IMR-90 (cell line): ENCODE measurements at regions not wholly inside any gene's neighbourhood (a gene's known extent, or its start where the extent isn't known, plus 50 kb on each side); places are given as distances from the start of the nearest gene placed in this dataset.

Experiments used
- ATAC-seq: fragments of 200-7000 bp; cut with Tn5 transposase; 2 replicates; pipeline ENCODE4 v1.9.1; 2020; ENCODE audit warnings: low read depth, mild to moderate bottlenecking, moderate library complexity
- BruUV-seq: library from RNA; stranded (reverse); fragments of 400-500 nt; replicated peaks from 2 replicates; lab custom pipeline; 2021; lab: Mats Ljungman, UMichigan
- CTCF ChIA-PET: fragments of 300-600 bp; formaldehyde crosslinking; extraction: SDS; loops from one replicate; lab custom pipeline; 2021; ENCODE audit warnings: antibody characterized with exemption; lab: Yijun Ruan, JAX
- POLR2A ChIA-PET: fragments of 300-600 bp; sonication (Branson Sonifier 250); formaldehyde crosslinking; loops from one replicate; lab custom pipeline; 2022; ENCODE audit warnings: antibody characterized with exemption; ENCODE audit not compliant: unreplicated experiment; lab: Charles Lee
- DNase-seq: peaks from one replicate; pipeline ENCODE4 v3.0.0; 2013
- H2AFZ ChIP-seq: replicated peaks from 2 replicates; pipeline ENCODE3; 2013; ENCODE audit warnings: low read length, mild to moderate bottlenecking; ENCODE audit not compliant: poor library complexity
- H2AK5ac ChIP-seq: 2 replicates; pipeline ENCODE4 v1.6.1; 2013; ENCODE audit warnings: low read depth, low read length, inconsistent platforms
- H2AK9ac ChIP-seq: replicated peaks from 2 replicates; pipeline ENCODE3; 2013; ENCODE audit warnings: mild to moderate bottlenecking, low read depth, low read length, moderate library complexity; ENCODE audit not compliant: poor library complexity
- H2BK120ac ChIP-seq: 2 replicates; pipeline ENCODE4 v1.6.1; 2013; ENCODE audit warnings: low read depth, low read length, inconsistent platforms
- H2BK15ac ChIP-seq: 3 replicates; pipeline ENCODE4 v1.6.1; 2013; ENCODE audit warnings: low read depth, low read length, inconsistent platforms
- H2BK20ac ChIP-seq: 2 replicates; pipeline ENCODE4 v1.6.1; 2013; ENCODE audit warnings: low read depth, mild to moderate bottlenecking, inconsistent platforms, low read length, moderate library complexity
- H2BK5ac ChIP-seq: 2 replicates; pipeline ENCODE4 v1.6.1; 2013; ENCODE audit warnings: mild to moderate bottlenecking, low read depth, low read length, inconsistent platforms; ENCODE audit not compliant: poor library complexity, severe bottlenecking
- H3K14ac ChIP-seq: replicated peaks from 2 replicates; pipeline ENCODE4 v1.6.1; 2013; ENCODE audit warnings: low read depth, low read length, inconsistent platforms
- H3K18ac ChIP-seq: 2 replicates; pipeline ENCODE4 v1.6.1; 2013; ENCODE audit warnings: low read depth, low read length, control low read depth
- H3K23ac ChIP-seq: 2 replicates; pipeline ENCODE4 v1.6.1; 2013; ENCODE audit warnings: low read depth, low read length, inconsistent platforms
- H3K27ac ChIP-seq: 2 replicates; pipeline ENCODE4 v1.5.1; 2013; ENCODE audit warnings: mild to moderate bottlenecking, control low read depth, low read length; ENCODE audit not compliant: insufficient read depth
- H3K27me3 ChIP-seq: 2 replicates; pipeline ENCODE4 v1.6.1; 2013; ENCODE audit warnings: low read length; ENCODE audit not compliant: control insufficient read depth, insufficient read depth
- H3K36me3 ChIP-seq: 2 replicates; pipeline ENCODE4 v1.6.1; 2013; ENCODE audit warnings: low read length, mixed read lengths; ENCODE audit not compliant: control insufficient read depth, insufficient read depth
- H3K4ac ChIP-seq: 2 replicates; pipeline ENCODE4 v1.6.1; 2013; ENCODE audit warnings: low read depth, low read length, inconsistent platforms
- H3K4me1 ChIP-seq: 2 replicates; pipeline ENCODE4 v1.6.1; 2013; ENCODE audit warnings: low read length, mixed read lengths; ENCODE audit not compliant: control insufficient read depth, insufficient read depth
- H3K4me2 ChIP-seq: 2 replicates; pipeline ENCODE4 v1.6.1; 2013; ENCODE audit warnings: low read depth, mild to moderate bottlenecking, control low read depth, low read length, moderate library complexity
- H3K4me3 ChIP-seq: 2 replicates; pipeline ENCODE4 v1.5.1; 2013; ENCODE audit warnings: low read depth, mild to moderate bottlenecking, control low read depth, low read length, moderate library complexity; ENCODE audit not compliant: insufficient read depth
- H3K56ac ChIP-seq: 2 replicates; pipeline ENCODE4 v1.6.1; 2013; ENCODE audit warnings: low read length, inconsistent platforms; ENCODE audit not compliant: insufficient read depth; ENCODE audit errors: extremely low read depth
- H3K79me1 ChIP-seq, 2 experiments: 2 replicates each; pipeline ENCODE4 v1.6.1; 2013; ENCODE audit warnings: low read length in 2 of 2, inconsistent platforms in 1 of 2, low read depth in 1 of 2
- H3K9ac ChIP-seq: 2 replicates; pipeline ENCODE4 v1.6.1; 2013; ENCODE audit warnings: low read depth, low read length, control low read depth
- H3K9me1 ChIP-seq: 2 replicates; pipeline ENCODE4 v1.6.1; 2013; ENCODE audit warnings: low read length, inconsistent platforms; ENCODE audit not compliant: insufficient read depth
- H3K9me3 ChIP-seq: 2 replicates; pipeline ENCODE4 v1.6.1; 2013; ENCODE audit warnings: low read length; ENCODE audit not compliant: control insufficient read depth, insufficient read depth
- H4K20me1 ChIP-seq: 2 replicates; pipeline ENCODE4 v1.6.1; 2013; ENCODE audit warnings: low read length, inconsistent platforms; ENCODE audit not compliant: insufficient read depth
- H4K5ac ChIP-seq: 2 replicates; pipeline ENCODE4 v1.6.1; 2013; ENCODE audit warnings: mild to moderate bottlenecking, low read depth, low read length, control low read depth
- H4K8ac ChIP-seq, 2 experiments: 2 replicates each; pipeline ENCODE4 v1.6.1; 2013; ENCODE audit warnings: low read depth in 2 of 2, low read length in 2 of 2, control low read depth in 1 of 2, inconsistent platforms in 1 of 2
- H4K91ac ChIP-seq: 2 replicates; pipeline ENCODE4 v1.6.1; 2013; ENCODE audit warnings: low read depth, low read length, inconsistent platforms; ENCODE audit not compliant: insufficient read depth
- POLR2A ChIP-seq: IDR thresholded peaks from 2 replicates; pipeline ENCODE4 v1.6.1; 2012; ENCODE audit warnings: mild to moderate bottlenecking, low read depth, low read length
- WGBS, 2 experiments: methylation state at CpG; one replicate each; pipeline versions ENCODE4 v1.1.5 to v1.1.7; 2013; ENCODE audit warnings: missing lambda C conversion rate in 2 of 2; ENCODE audit not compliant: insufficient read length in 1 of 2; ENCODE audit errors: extremely low coverage in 2 of 2; 5-methylcytosine and 5-hydroxymethylcytosine counted together
- dilution Hi-C: fragments of 300-500 bp; cut with HindIII; formaldehyde crosslinking; loops from one replicate; pipeline ENCODE4 v1.14.3; 2018; ENCODE audit warnings: low sequenced_read_pairs; ENCODE audit not compliant: unreplicated experiment
- in situ Hi-C: fragments of 300-500 bp; cut with MboI; formaldehyde crosslinking; loops from 3 replicates; pipeline ENCODE4 v1.14.3; 2019; ENCODE audit warnings: low sequenced_read_pairs, inconsistent platforms, mixed read lengths
- intact Hi-C: fragments of 100-400 bp; cut with micrococcal nuclease; formaldehyde crosslinking; loops from 2 replicates; pipeline ENCODE4 v1.10.0; 2022

DNA sequence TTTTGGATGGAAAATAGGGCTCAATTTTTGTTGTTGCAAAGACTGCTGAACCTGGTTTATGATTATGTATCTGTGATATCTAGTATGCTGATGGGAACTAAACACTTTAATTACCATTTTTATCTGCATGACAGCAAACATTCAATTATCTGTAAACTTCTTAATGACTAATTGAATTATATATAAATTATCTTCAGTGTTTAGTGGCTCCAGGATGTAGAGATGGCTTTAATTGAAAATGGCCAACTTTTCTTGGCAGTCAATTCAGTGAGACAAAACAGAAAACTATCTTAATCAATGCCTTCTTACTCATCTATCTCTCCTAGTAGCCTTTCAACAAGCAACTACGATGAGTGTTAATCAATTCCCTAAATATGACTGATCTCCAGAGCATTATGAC is 591.3 kb downstream of the HACE1 start:
- no peak overlapping the region for H3K14ac ChIP-seq
- H2BK20ac ChIP-seq, result no peak overlapping the region
- no peak overlapping the region for H3K27ac ChIP-seq
- no peak overlapping the region for H3K18ac ChIP-seq
- 0% methylated on average over 1 of the region's 1 CpG; no CpG with 5 or more reads in 1 of the 2 experiments for WGBS, 2 experiments
- no peak overlapping the region for H2BK15ac ChIP-seq
- no peak for TF ChIP-seq POLR2A
- ATAC-seq (no peak), DNase-seq (no peak)
- H3K4me1 ChIP-seq, result no peaks in the 10 kb centered on the region
- no peak overlapping the region for H2AFZ ChIP-seq
- no peaks in the 10 kb centered on the region for H4K20me1 ChIP-seq
- H3K9ac ChIP-seq, result no peak overlapping the region
- H4K91ac ChIP-seq, result no peak overlapping the region
- no peaks in the 10 kb centered on the region for H3K36me3 ChIP-seq
- no peak overlapping the region for H2AK5ac ChIP-seq
- H3K4me2 ChIP-seq, result no peak overlapping the region
- H3K79me1 ChIP-seq, result no peaks in the 10 kb centered on the region
- H4K5ac ChIP-seq, result no peak overlapping the region
- no peak overlapping the region for H2BK120ac ChIP-seq
- H3K27me3 ChIP-seq, result no peaks in the 10 kb centered on the region
- dilution Hi-C loops (no loop called here), in situ Hi-C loops (no loop called here), intact Hi-C loops (no loop called here)
- H3K9me1 ChIP-seq, result no peaks in the 10 kb centered on the region
- H3K4me3 ChIP-seq, result no peak overlapping the region
- H2BK5ac ChIP-seq, result no peak overlapping the region
- ChIA-PET POLR2A (no interaction called here), CTCF (no interaction called here)
- no peak overlapping the region for H3K56ac ChIP-seq
- no peak overlapping the region for H3K23ac ChIP-seq
- BruUV-seq, result no TSS peak
- 0 out of 2 replicates have a peak, but pooled peaks cover 2% of the 10 kb centered on the region for H3K9me3 ChIP-seq
- no peak overlapping the region for H4K8ac ChIP-seq
- H2AK9ac ChIP-seq, result no peak overlapping the region
- no peak overlapping the region for H3K4ac ChIP-seq
